Sigmoid colon (tissue), 6 donors: ENCODE measurements at regions not wholly inside any gene's neighbourhood (a gene's known extent, or its start where the extent isn't known, plus 50 kb on each side); places are given as distances from the start of the nearest gene placed in this dataset.

ENCODE experiments used
- DNase-seq: peaks from one replicate; pipeline ENCODE4 v3.0.0-alpha.2; 2019
- H3K27ac ChIP-seq, 4 donors: fragments of 200-600 bp; sonication (generic); one replicate each; pipeline ENCODE4 v1.5.1; 2016 to 2019; ENCODE audit warnings: mild to moderate bottlenecking in 1 of 4
- H3K27me3 ChIP-seq, 3 donors: fragments of 200-600 bp; sonication (generic); one replicate each; pipeline ENCODE4 v1.5.1; 2019; ENCODE audit warnings: mild to moderate bottlenecking in 1 of 3
- H3K36me3 ChIP-seq, 4 donors: fragments of 200-600 bp; sonication (generic); one replicate each; pipeline ENCODE4 v1.5.1; 2016 to 2019
- H3K4me1 ChIP-seq, 4 donors: fragments of 200-600 bp; sonication (generic); one replicate each; pipeline ENCODE4 v1.5.1; 2017 to 2019
- H3K4me3 ChIP-seq, 4 donors: fragments of 200-600 bp; sonication (generic); one replicate each; pipeline ENCODE4 v1.5.1; 2017 to 2019; ENCODE audit warnings: mild to moderate bottlenecking in 2 of 4, moderate library complexity in 1 of 4
- H3K9me3 ChIP-seq, 4 donors: fragments of 200-600 bp in 3 of 4; sonication (generic) in 3 of 4; one replicate each; pipeline versions ENCODE4 v1.5.1 to v1.6.1; 2013 to 2019
- CTCF ChIP-seq, 4 experiments: fragments of 450-650 bp in 3 of 4; fragments of 200-600 bp in 1 of 4; IDR thresholded peaks; one replicate each; pipeline ENCODE4 v1.5.1; 2016 to 2019; ENCODE audit warnings: antibody characterized with exemption in 4 of 4, mild to moderate bottlenecking in 3 of 4, moderate library complexity in 2 of 4
- EP300 ChIP-seq, 4 donors: sonication (generic); formaldehyde crosslinking; IDR thresholded peaks; one replicate each; pipeline ENCODE4 v1.6.1; 2017; ENCODE audit warnings: antibody characterized with exemption in 4 of 4
- POLR2A ChIP-seq, 2 donors: fragments of 450-650 bp; IDR thresholded peaks; one replicate each; pipeline ENCODE4 v1.6.1; 2016; ENCODE audit warnings: antibody characterized with exemption in 2 of 2, mild to moderate bottlenecking in 2 of 2, moderate library complexity in 2 of 2
- POLR2AphosphoS5 ChIP-seq, 4 donors: sonication (generic); formaldehyde crosslinking; IDR thresholded peaks; one replicate each; pipeline ENCODE4 v1.6.1; 2017; ENCODE audit warnings: antibody characterized with exemption in 4 of 4
- WGBS, 2 donors: extraction: QIAGEN DNeasy Blood & Tissue Kit; methylation state at CpG; one replicate each; pipeline ENCODE4 v1.1.7; 2013; 5-methylcytosine and 5-hydroxymethylcytosine counted together
- intact Hi-C: fragments of 100-400 bp; cut with DNase I; formaldehyde crosslinking; loops from one replicate; pipeline ENCODE4 v1.15.1; 2023
- donor health status: healthy with polysubstance abuse.
- donor health status: healthy.

- no peak for TF ChIP-seq CTCF (IDR thresholded peaks at IDR 0.05)
- TF ChIP-seq POLR2A (IDR thresholded peaks at IDR 0.05) = no peak
- no peak for TF ChIP-seq EP300 (IDR thresholded peaks at IDR 0.05)
- no peak for TF ChIP-seq POLR2AphosphoS5 (IDR thresholded peaks at IDR 0.05)
- Histone ChIP-seq H3K9me3 (no peaks in the 10 kb centered on the region), H3K27ac (no peak overlapping the region), H3K4me3 (no peak overlapping the region), H3K4me1 (no peaks in the 10 kb centered on the region), H3K27me3 (peaks cover 0 to 9% (median 0%) of the 10 kb centered on the region in 3 donors), H3K36me3 (no peaks in the 10 kb centered on the region)
- no peak for DNase-seq
- 83 to 88% methylated on average over 2 of the region's 2 CpGs for WGBS, 2 donors
- intact Hi-C loops = no loop called here
Measured at GRCh38 chr3:44033123-44033522, 208.6 kb upstream of the TOPAZ1 start.

GRCh38 chr3:44036850-44037249, 204.8 kb upstream of the TOPAZ1 start:
- no peaks in the 10 kb centered on the region for H3K4me1 ChIP-seq
- H3K36me3 ChIP-seq = no peaks in the 10 kb centered on the region
- no peaks in the 10 kb centered on the region for H3K9me3 ChIP-seq
- DNase-seq = no peak
- no peak overlapping the region for H3K4me3 ChIP-seq
- WGBS, 2 donors = 58 to 74% methylated on average over 5 of the region's 5 CpGs
- H3K27me3 ChIP-seq = no peaks in the 10 kb centered on the region
- intact Hi-C loops = no loop called here
- no peak overlapping the region for H3K27ac ChIP-seq
- no peak for TF ChIP-seq POLR2A (IDR thresholded peaks at IDR 0.05)
- no peak for TF ChIP-seq EP300 (IDR thresholded peaks at IDR 0.05)
- no peak for TF ChIP-seq CTCF (IDR thresholded peaks at IDR 0.05)
- no peak for TF ChIP-seq POLR2AphosphoS5 (IDR thresholded peaks at IDR 0.05)

DNA sequence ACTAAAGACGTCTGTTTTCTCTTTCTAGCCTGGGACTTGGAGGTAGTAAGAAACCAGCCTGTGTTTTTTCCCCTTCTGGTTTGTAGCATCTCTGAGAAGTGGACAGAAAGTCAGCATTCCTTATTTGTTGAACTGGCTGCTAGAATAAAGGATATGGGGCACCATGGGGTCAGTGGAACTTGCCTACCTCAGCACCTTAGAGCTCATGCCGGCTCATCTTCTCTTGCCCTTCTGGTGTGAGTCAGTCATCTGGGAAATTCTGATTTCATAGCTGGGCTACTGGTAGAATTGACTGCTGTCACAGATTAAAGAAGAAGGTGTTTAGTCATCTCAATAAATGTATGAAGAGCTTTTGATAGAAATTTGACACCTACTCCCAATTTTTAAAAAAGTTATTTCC, 202.7 kb upstream of the TOPAZ1 start:
- H3K27me3 ChIP-seq = no peaks in the 10 kb centered on the region
- no peaks in the 10 kb centered on the region for H3K36me3 ChIP-seq
- no peak for DNase-seq
- H3K9me3 ChIP-seq = no peaks in the 10 kb centered on the region
- 82 to 88% methylated on average over 2 of the region's 2 CpGs for WGBS, 2 donors
- intact Hi-C loops = no loop called here
- TF ChIP-seq POLR2A (IDR thresholded peaks at IDR 0.05) (no peak), CTCF (IDR thresholded peaks at IDR 0.05) (no peak), EP300 (IDR thresholded peaks at IDR 0.05) (no peak), POLR2AphosphoS5 (IDR thresholded peaks at IDR 0.05) (no peak)
- H3K4me1 ChIP-seq = no peaks in the 10 kb centered on the region
- H3K4me3 ChIP-seq = no peak overlapping the region
- H3K27ac ChIP-seq = no peak overlapping the region

DNA sequence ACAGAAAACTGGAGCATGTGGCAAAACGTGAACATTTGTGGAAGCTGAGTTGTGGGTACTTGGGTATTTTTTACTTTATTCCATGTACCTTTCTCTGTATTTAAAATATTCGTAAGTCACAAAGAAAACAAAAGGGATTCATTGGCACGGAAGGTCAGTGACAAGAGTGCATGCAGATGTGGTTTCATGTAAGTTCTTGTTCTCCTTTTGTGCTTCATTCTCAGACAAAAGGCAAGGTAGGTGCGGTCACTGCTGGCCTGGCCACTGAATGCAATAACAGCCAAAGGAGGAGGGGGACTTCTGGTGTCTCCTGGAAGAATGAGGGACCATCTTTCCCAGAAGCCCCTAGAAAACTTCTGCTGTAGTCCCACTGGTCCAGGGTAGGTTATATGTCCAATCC, 200.0 kb upstream of the TOPAZ1 start:
- no peaks in the 10 kb centered on the region for H3K36me3 ChIP-seq
- H3K27me3 ChIP-seq = no peaks in the 10 kb centered on the region
- no peak for TF ChIP-seq POLR2A (IDR thresholded peaks at IDR 0.05)
- TF ChIP-seq EP300 (IDR thresholded peaks at IDR 0.05) = no peak
- no peak for TF ChIP-seq POLR2AphosphoS5 (IDR thresholded peaks at IDR 0.05)
- TF ChIP-seq CTCF (IDR thresholded peaks at IDR 0.05) = no peak
- no peak overlapping the region for H3K4me3 ChIP-seq
- no peaks in the 10 kb centered on the region for H3K9me3 ChIP-seq
- intact Hi-C loops = no loop called here
- DNase-seq = no peak
- no peaks in the 10 kb centered on the region for H3K4me1 ChIP-seq
- no peak overlapping the region for H3K27ac ChIP-seq
- WGBS, 2 donors = 58 to 91% methylated on average over 4 of the region's 4 CpGs

- Histone ChIP-seq H3K9me3 (no peaks in the 10 kb centered on the region), H3K27ac (no peak overlapping the region), H3K36me3 (no peaks in the 10 kb centered on the region), H3K4me1 (no peaks in the 10 kb centered on the region), H3K4me3 (no peak overlapping the region), H3K27me3 (no peaks in the 10 kb centered on the region)
- WGBS, 2 donors = 71 to 74% methylated on average over 4 of the region's 4 CpGs
- intact Hi-C loops = no loop called here
- no peak for DNase-seq
- TF ChIP-seq POLR2A (IDR thresholded peaks at IDR 0.05) (no peak), POLR2AphosphoS5 (IDR thresholded peaks at IDR 0.05) (no peak), CTCF (IDR thresholded peaks at IDR 0.05) (no peak), EP300 (IDR thresholded peaks at IDR 0.05) (no peak)
Measured at GRCh38 chr3:44042772-44043171, 198.9 kb upstream of the TOPAZ1 start.
